Activated CD8-positive, alpha-beta T cell treated with anti-CD3 and anti-CD28 coated beads for 36 hours (primary cell): ENCODE measurements at regions not wholly inside any gene's neighbourhood (a gene's known extent, or its start where the extent isn't known, plus 50 kb on each side); places are given as distances from the start of the nearest gene placed in this dataset.

Source experiments
- ATAC-seq: fragments of 200-7000 bp; cut with Tn5 transposase; one replicate; pipeline ENCODE4 v1.10.0; 2021; ENCODE audit warnings: mild to moderate bottlenecking, moderate library complexity
- CTCF ChIA-PET: fragments of 350-600 bp; sonication (Branson Sonifier 250); formaldehyde crosslinking; loops from one replicate; lab custom pipeline; 2021; ENCODE audit warnings: antibody characterized with exemption; lab: Charles Lee
- POLR2A ChIA-PET: fragments of 350-600 bp; sonication (Branson Sonifier 250); formaldehyde crosslinking; loops from one replicate; lab custom pipeline; 2021; ENCODE audit warnings: antibody characterized with exemption; lab: Charles Lee
- DNase-seq: peaks from one replicate; pipeline ENCODE4 v3.0.0-alpha.2; 2020
- H3K27ac Mint-ChIP-seq: one replicate; pipeline ENCODE4 v1.8.0; 2021; ENCODE audit warnings: mild to moderate bottlenecking, mixed read lengths
- H3K27me3 Mint-ChIP-seq: one replicate; pipeline ENCODE4 v1.8.0; 2021; ENCODE audit warnings: mixed read lengths
- H3K36me3 Mint-ChIP-seq: one replicate; pipeline ENCODE4 v1.8.0; 2021; ENCODE audit warnings: low read depth, mixed read lengths
- H3K4me1 Mint-ChIP-seq: one replicate; pipeline ENCODE4 v1.8.0; 2021; ENCODE audit warnings: low read depth, mixed read lengths
- H3K4me3 Mint-ChIP-seq: one replicate; pipeline ENCODE4 v1.8.0; 2021; ENCODE audit warnings: mild to moderate bottlenecking, moderate library complexity, mixed read lengths
- H3K9me3 Mint-ChIP-seq: one replicate; pipeline ENCODE4 v1.8.0; 2021; ENCODE audit warnings: mixed read lengths
- intact Hi-C: fragments of 100-400 bp; cut with micrococcal nuclease; formaldehyde crosslinking; loops from one replicate; pipeline ENCODE4 v1.10.0; 2022
- TF ChIP-seq, protein P1 (sequence below): fragments of 200-600 bp; IDR thresholded peaks from one replicate; pipeline ENCODE4 v1.8.0; 2022; ENCODE audit warnings: antibody characterized with exemption, mild to moderate bottlenecking

GRCh38 chr1:8249838-8250237, 68.1 kb upstream of the SLC45A1 start:
- no peaks in the 10 kb centered on the region for H3K9me3 Mint-ChIP-seq
- intact Hi-C loops = no loop called here
- TF ChIP-seq, protein P1, sequence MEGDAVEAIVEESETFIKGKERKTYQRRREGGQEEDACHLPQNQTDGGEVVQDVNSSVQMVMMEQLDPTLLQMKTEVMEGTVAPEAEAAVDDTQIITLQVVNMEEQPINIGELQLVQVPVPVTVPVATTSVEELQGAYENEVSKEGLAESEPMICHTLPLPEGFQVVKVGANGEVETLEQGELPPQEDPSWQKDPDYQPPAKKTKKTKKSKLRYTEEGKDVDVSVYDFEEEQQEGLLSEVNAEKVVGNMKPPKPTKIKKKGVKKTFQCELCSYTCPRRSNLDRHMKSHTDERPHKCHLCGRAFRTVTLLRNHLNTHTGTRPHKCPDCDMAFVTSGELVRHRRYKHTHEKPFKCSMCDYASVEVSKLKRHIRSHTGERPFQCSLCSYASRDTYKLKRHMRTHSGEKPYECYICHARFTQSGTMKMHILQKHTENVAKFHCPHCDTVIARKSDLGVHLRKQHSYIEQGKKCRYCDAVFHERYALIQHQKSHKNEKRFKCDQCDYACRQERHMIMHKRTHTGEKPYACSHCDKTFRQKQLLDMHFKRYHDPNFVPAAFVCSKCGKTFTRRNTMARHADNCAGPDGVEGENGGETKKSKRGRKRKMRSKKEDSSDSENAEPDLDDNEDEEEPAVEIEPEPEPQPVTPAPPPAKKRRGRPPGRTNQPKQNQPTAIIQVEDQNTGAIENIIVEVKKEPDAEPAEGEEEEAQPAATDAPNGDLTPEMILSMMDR = no peak
- ChIA-PET POLR2A (interaction anchor here (1.6 kb wide), 1 partner anchor 126 kb away, joined by 4 read pairs; no protein-coding TSS in a partner anchor), CTCF (no interaction called here)
- peaks cover 9% of the 10 kb centered on the region for H3K4me1 Mint-ChIP-seq
- H3K27ac Mint-ChIP-seq = no peak overlapping the region
- H3K36me3 Mint-ChIP-seq = no peaks in the 10 kb centered on the region
- ATAC-seq (no peak), DNase-seq (no peak)
- H3K27me3 Mint-ChIP-seq = no peaks in the 10 kb centered on the region
- H3K4me3 Mint-ChIP-seq = no peak overlapping the region

DNA sequence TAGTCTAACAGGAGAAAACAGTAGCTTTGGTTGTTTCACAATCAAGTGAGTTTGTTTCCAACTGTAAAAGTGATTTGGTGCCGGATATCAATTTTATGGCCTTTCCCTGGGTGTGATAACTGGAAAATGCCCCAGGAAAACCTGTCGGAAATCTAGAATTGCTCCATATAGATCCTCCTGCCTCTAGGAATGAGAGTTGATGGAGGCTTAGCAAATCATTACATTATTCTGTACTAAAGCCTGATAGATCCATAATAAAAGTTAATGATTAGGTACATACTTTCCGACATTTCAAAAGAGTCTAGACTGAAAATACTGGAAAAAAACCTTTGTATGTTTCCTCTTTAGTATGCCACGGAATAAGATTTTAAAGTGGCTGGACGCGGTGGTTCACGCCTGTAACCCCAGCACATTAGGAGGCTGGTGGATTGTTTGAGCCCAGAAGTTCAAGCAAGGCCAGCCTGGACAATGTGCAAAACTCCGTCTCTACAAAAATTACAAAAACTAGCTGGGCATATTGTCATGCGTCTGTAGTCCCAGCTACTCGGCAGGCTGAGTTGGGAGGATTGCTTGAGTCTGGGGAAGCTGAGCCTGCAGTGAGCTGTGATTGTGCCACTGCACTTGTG, 70.0 kb upstream of the SLC45A1 start:
- Mint-ChIP-seq H3K4me3 (no peak overlapping the region), H3K27me3 (no peaks in the 10 kb centered on the region), H3K36me3 (no peaks in the 10 kb centered on the region), H3K27ac (no peak overlapping the region), H3K4me1 (peaks cover 8% of the 10 kb centered on the region), H3K9me3 (no peaks in the 10 kb centered on the region)
- ATAC-seq = no peak
- CTCF ChIA-PET = no interaction called here
- intact Hi-C loops = no loop called here
- no peak for DNase-seq
- TF ChIP-seq, protein P1 = no peak
- POLR2A ChIA-PET = no interaction called here

DNA sequence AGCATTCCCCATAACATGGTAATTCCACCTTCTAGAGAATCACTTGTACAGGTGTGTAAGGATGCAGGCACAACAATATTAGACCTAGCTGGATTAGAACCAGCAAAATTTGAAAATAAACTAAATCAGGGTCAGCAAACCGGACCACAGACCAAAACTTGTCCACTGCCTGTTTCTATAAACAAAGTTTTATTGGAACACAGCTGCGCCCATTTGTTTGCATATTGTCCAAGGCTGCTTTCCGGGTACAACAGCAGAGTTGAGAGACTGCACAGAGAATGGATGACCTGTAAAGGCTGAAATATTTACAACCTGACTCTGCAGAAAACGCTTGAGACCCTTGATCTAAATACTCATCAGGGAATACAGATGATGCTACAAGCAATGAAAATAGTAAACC, 73.6 kb upstream of the SLC45A1 start:
- no peaks in the 10 kb centered on the region for H3K9me3 Mint-ChIP-seq
- CTCF ChIA-PET = no interaction called here
- DNase-seq (no peak), ATAC-seq (no peak)
- H3K36me3 Mint-ChIP-seq = no peaks in the 10 kb centered on the region
- no peak overlapping the region for H3K27ac Mint-ChIP-seq
- POLR2A ChIA-PET = no interaction called here
- intact Hi-C loops = no loop called here
- H3K27me3 Mint-ChIP-seq = peaks cover 3% of the 10 kb centered on the region
- no peak overlapping the region for H3K4me3 Mint-ChIP-seq
- TF ChIP-seq, protein P1 = no peak
- no peaks in the 10 kb centered on the region for H3K4me1 Mint-ChIP-seq

- intact Hi-C loops = no loop called here
- no peaks in the 10 kb centered on the region for H3K36me3 Mint-ChIP-seq
- POLR2A ChIA-PET = no interaction called here
- H3K27me3 Mint-ChIP-seq = peaks cover 3% of the 10 kb centered on the region
- ATAC-seq = no peak
- H3K4me3 Mint-ChIP-seq = no peak overlapping the region
- no peak for DNase-seq
- no peak overlapping the region for H3K27ac Mint-ChIP-seq
- CTCF ChIA-PET = no interaction called here
- TF ChIP-seq, protein P1 = no peak
- no peaks in the 10 kb centered on the region for H3K9me3 Mint-ChIP-seq
- H3K4me1 Mint-ChIP-seq = no peaks in the 10 kb centered on the region
Measured at GRCh38 chr1:8242498-8242897, 75.4 kb upstream of the SLC45A1 start.

GRCh38 chr1:8241417-8242014, 76.4 kb upstream of the SLC45A1 start:
- intact Hi-C loops = no loop called here
- ChIA-PET POLR2A (no interaction called here), CTCF (no interaction called here)
- H3K27ac Mint-ChIP-seq = no peak overlapping the region
- H3K9me3 Mint-ChIP-seq = no peaks in the 10 kb centered on the region
- no peaks in the 10 kb centered on the region for H3K4me1 Mint-ChIP-seq
- ATAC-seq (no peak), DNase-seq (no peak)
- TF ChIP-seq, protein P1 = no peak
- H3K27me3 Mint-ChIP-seq = peaks cover 3% of the 10 kb centered on the region
- H3K4me3 Mint-ChIP-seq = no peak overlapping the region
- no peaks in the 10 kb centered on the region for H3K36me3 Mint-ChIP-seq
